ENCODE measurements at regions not wholly inside any gene's neighbourhood (a gene's known extent, or its start where the extent isn't known, plus 50 kb on each side); places are given as distances from the start of the nearest gene placed in this dataset.

- Histone ChIP-seq H3K27ac (no peak overlapping the region), H3K27me3 (no peaks in the 10 kb centered on the region), H3K4me1 (no peaks in the 10 kb centered on the region), H3K4me3 (no peak overlapping the region), H3K9me3 (no peaks in the 10 kb centered on the region), H3K36me3 (no peaks in the 10 kb centered on the region)
- DNase-seq, result no peak
- intact Hi-C loops (cut with DNase I; ENCODE audit: low total_unique reads), result no loop called here
- no peak for TF ChIP-seq POLR2A (IDR thresholded peaks at IDR 0.05)
- no peak for TF ChIP-seq CTCF (IDR thresholded peaks at IDR 0.05)
Measured at GRCh38 chr1:60895252-60895651, 187.1 kb upstream of the NFIA start.

- intact Hi-C loops (cut with DNase I; ENCODE audit: low total_unique reads), result no loop called here
- H3K4me1 ChIP-seq, result no peaks in the 10 kb centered on the region
- TF ChIP-seq CTCF (IDR thresholded peaks at IDR 0.05) (no peak), POLR2A (IDR thresholded peaks at IDR 0.05) (no peak)
- no peaks in the 10 kb centered on the region for H3K36me3 ChIP-seq
- no peak for DNase-seq
- H3K27ac ChIP-seq, result no peak overlapping the region
- H3K9me3 ChIP-seq, result no peaks in the 10 kb centered on the region
- H3K4me3 ChIP-seq, result no peak overlapping the region
- H3K27me3 ChIP-seq, result no peaks in the 10 kb centered on the region
Measured at GRCh38 chr1:60894741-60895140, 187.6 kb upstream of the NFIA start.

GRCh38 chr1:60894130-60894529 is 188.2 kb upstream of the NFIA start:
- intact Hi-C loops (cut with DNase I; ENCODE audit: low total_unique reads), result no loop called here
- no peaks in the 10 kb centered on the region for H3K27me3 ChIP-seq
- no peaks in the 10 kb centered on the region for H3K36me3 ChIP-seq
- no peak overlapping the region for H3K4me3 ChIP-seq
- DNase-seq, result no peak
- no peak overlapping the region for H3K27ac ChIP-seq
- H3K4me1 ChIP-seq, result no peaks in the 10 kb centered on the region
- TF ChIP-seq CTCF (IDR thresholded peaks at IDR 0.05), result no peak
- TF ChIP-seq POLR2A (IDR thresholded peaks at IDR 0.05), result no peak
- H3K9me3 ChIP-seq, result no peaks in the 10 kb centered on the region

- intact Hi-C loops (cut with DNase I; ENCODE audit: low total_unique reads), result no loop called here
- Histone ChIP-seq H3K27me3 (no peaks in the 10 kb centered on the region), H3K4me3 (no peak overlapping the region), H3K9me3 (no peaks in the 10 kb centered on the region), H3K36me3 (no peaks in the 10 kb centered on the region), H3K27ac (no peak overlapping the region), H3K4me1 (no peaks in the 10 kb centered on the region)
- TF ChIP-seq CTCF (IDR thresholded peaks at IDR 0.05) (no peak), POLR2A (IDR thresholded peaks at IDR 0.05) (no peak)
- DNase-seq, result no peak
Measured at GRCh38 chr1:60893136-60893930, 189.0 kb upstream of the NFIA start.

GRCh38 chr1:60891765-60892164 is 190.6 kb upstream of the NFIA start:
- H3K36me3 ChIP-seq, result no peaks in the 10 kb centered on the region
- intact Hi-C loops (cut with DNase I; ENCODE audit: low total_unique reads), result no loop called here
- no peak for TF ChIP-seq POLR2A (IDR thresholded peaks at IDR 0.05)
- no peak for TF ChIP-seq CTCF (IDR thresholded peaks at IDR 0.05)
- H3K9me3 ChIP-seq, result no peaks in the 10 kb centered on the region
- no peak overlapping the region for H3K4me3 ChIP-seq
- no peaks in the 10 kb centered on the region for H3K4me1 ChIP-seq
- no peak for DNase-seq
- no peaks in the 10 kb centered on the region for H3K27me3 ChIP-seq
- H3K27ac ChIP-seq, result no peak overlapping the region
